GM19238 (cell line): ENCODE measurements at regions not wholly inside any gene's neighbourhood (a gene's known extent, or its start where the extent isn't known, plus 50 kb on each side); places are given as distances from the start of the nearest gene placed in this dataset.

ENCODE experiments used
- DNase-seq: peaks from one replicate; pipeline ENCODE4 v3.0.0; 2011; ENCODE audit warnings: low spot score; ENCODE audit not compliant: insufficient read length

GRCh38 chr4:138576684-138577083 lies 334.5 kb upstream of the SLC7A11 start:
- DNase-seq, result no peak

- no peak for DNase-seq
Observed at GRCh38 chr4:138573246-138573645, 331.1 kb upstream of the SLC7A11 start.

GRCh38 chr4:138572007-138572406 lies 329.9 kb upstream of the SLC7A11 start:
- no peak for DNase-seq

GRCh38 chr4:138567696-138568095 lies 325.5 kb upstream of the SLC7A11 start:
- no peak for DNase-seq

DNA sequence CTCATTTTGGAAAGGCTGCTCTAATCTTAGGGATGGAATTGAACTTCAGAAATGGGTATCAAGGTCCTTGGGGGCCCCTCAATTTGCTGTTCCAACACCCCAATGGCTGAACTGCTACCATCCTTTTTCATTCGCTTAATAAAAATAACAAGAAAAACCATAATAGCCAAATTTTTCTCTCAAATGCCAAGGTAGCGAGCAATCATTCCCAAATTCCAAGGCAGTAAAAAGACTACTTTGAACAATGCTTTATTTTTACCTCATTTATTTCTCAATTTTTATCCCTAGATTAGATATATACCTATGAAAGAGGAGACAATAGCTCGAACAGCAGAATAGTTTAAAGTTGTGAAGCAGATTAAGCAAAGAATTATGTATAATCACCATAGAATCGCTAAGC lies 323.4 kb upstream of the SLC7A11 start:
- DNase-seq, result no peak

DNA sequence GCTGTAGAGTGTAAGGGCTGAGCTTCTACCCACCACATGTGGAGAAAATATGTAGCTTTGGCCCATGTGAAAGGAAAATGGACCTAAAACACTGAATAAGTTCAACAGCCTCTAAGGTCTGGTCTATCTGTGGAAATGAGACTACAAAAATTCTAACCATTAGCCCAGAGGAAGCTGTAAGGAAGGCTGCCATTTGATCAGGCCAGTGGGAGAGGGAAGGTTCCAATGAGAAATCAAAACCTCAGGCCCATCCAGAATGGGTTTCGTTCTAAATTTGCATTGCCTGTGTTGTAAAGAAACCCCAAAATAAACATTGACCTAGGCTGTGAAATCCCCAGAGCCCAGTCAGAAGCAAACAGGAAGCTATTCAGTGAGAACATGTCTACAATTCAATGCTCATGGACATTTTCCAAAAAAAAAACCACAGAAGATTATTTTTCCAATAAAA lies 320.4 kb upstream of the SLC7A11 start:
- DNase-seq, result no peak

GRCh38 chr4:138561906-138562305 lies 319.8 kb upstream of the SLC7A11 start:
- DNase-seq, result no peak

DNA sequence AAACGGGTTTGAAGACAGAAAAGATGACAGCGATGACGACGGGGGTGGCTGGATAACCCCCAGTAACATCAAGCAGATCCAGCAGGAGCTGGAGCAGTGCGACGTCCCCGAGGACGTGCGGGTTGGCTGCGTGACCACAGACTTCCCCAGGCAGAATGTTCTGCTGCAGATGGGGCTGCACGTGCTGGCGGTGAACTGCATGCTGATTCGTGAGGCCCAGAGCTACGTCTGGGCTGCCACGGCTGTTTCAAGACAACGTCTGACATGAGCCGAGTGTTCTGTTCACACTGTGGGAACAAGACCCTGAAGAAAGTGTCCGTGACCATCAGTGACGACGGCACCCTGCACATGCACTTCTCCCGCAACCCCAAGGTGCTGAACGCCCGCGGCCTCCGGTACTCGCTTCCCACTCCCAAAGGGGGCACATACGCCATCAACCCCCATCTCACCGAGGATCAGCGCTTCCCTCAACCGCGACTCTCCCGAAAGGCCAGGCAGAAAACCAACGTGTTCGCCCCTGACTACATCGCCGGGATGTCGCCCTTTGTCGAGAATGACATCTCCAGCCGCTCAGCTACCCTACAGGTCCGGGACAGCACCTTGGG lies 319.2 kb upstream of the SLC7A11 start:
- no peak for DNase-seq

GRCh38 chr4:138560448-138560847 lies 318.3 kb upstream of the SLC7A11 start:
- no peak for DNase-seq

DNA sequence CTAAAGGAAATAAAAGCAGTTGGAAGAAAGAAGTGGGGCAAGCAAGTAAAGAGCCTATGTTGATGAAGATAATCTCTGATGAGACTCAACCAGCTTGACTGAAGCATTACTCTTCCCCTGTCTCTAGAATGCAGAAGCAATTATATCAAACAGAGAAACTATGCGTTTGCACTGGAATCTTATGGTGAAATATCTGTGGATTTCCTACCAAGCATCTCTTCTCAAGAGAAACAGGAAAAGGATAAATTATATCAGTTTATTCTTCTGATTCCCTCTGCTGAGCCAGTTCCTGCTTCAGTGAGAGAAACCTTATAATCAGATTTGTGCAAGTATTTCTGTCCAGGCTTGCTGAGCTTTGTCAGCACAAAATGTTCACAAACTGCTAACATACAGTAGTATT lies 316.7 kb upstream of the SLC7A11 start:
- DNase-seq, result no peak

DNA sequence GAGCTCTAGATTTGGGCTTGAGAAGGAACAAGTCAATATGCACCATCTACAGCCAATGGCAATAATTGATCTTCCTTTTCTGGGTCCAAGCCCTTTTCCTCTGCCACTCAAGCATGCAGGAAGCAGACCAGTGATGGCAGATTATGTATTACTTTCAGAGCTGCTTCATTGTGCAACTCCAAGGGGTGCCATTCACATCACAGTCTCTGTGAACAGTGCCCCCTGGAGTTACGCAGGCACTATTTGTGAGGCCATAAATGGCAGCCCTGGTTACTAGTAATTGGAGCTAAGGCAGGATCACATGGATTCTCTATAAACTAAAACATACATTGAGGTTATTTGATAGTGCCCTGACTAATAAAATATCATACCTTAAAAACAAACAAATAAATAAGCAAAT lies 313.4 kb upstream of the SLC7A11 start:
- DNase-seq, result no peak

DNA sequence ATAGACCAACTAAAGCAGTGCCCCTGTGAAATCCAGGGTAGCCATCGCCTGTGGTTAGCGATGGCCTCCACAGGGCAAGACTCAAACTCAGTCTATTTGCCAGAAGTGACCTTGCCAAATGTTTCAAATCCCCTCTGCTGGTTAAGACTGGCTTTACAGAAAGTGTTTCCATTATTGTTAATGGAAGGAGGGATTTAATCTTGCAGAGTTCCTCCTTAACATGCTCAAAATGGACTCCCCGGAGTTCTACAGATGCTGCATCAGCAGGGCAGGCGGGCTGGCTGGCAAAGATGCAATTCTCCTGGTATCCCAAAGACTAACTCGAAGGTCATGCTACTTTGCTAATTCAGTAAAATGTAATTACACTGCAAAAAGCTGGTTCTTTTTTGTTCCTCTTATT lies 313.0 kb upstream of the SLC7A11 start:
- DNase-seq, result no peak

DNA sequence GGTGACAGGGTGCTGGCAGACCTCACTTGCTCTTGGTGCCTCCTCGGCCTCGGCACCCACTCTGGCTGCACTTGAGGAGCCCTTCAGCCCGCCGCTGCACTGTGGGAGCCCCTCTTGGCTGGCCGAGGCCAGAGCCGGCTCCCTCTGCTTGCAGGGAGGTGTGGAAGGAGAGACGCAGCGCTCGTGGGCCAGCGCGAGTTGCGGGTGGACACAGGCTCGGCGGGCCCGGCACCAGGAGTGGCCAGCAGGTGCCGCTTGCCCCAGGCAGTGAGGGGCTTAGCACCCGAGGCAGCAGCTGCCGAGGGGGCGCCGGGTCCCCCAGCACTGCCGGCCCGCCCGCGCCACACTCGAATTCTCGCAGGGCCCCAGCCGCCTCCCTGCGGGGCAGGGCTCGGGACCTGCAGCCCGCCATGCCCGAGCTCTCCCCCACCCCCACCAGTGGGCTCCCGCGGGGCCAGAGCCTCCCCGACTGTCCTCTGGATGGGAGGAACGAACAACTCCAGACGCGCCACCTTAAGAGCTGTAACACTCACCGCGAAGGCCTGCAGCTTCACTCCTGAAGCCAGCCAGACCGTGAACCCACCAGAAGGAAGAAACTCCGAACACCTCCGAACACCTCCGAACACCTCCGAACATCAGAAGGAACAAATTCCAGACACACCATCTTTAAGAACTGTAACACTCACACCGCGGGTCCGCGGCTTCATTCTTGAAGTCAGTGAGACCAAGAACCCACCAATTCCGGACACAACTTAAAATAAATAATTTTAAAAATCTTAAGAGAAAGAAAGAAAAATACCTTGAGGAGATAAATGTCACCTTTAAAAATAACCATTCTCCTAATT lies 311.1 kb upstream of the SLC7A11 start:
- no peak for DNase-seq

DNA sequence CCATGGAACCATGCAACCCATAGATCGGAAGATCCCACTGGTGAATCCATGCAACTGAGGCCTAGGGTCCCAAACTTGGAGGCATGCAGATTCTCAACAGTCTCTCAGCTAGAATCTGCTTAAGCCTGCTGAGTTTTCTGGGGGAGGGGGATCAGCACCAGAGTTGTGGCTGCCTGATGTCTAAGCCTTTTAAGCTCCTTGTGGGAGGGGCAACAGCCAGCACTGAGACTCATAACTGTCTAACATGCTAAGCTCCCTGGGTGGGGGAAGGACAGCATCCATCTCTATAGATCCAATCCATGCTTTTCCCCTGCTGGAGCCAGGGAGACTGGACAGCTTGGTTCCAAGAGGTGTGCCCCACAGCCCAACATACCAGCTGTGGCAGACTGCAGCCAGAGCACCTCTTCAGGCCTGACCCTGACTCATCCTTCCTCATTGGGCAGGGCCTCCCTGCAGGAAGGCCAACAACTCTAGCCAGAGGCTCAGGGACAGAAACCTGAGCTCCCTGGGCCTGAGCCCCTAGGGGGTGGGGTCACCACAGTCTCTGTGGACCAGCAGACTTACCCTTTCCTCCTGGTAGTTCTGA lies 300.1 kb upstream of the SLC7A11 start:
- DNase-seq, result no peak

GRCh38 chr4:138540056-138540800 lies 298.1 kb upstream of the SLC7A11 start:
- no peak for DNase-seq

DNA sequence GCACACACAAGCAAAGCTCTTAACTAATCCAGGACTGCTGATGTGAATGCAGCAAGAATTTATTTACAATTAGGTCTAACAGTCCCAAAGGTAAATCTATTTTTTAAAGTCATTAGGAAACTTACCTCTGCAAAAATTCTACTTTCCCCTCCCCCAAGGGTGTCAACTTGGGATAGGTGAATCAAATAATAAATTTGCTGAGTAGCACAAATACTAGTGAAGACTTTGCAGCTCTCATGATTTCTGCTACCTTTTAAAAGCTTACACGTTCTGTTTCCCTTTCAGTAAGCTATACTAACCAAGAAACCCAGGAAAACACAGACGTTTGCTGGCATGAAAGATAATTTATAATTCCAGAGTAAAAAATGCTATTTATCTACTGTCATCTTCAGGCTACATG lies 296.6 kb upstream of the SLC7A11 start:
- DNase-seq, result no peak

DNA sequence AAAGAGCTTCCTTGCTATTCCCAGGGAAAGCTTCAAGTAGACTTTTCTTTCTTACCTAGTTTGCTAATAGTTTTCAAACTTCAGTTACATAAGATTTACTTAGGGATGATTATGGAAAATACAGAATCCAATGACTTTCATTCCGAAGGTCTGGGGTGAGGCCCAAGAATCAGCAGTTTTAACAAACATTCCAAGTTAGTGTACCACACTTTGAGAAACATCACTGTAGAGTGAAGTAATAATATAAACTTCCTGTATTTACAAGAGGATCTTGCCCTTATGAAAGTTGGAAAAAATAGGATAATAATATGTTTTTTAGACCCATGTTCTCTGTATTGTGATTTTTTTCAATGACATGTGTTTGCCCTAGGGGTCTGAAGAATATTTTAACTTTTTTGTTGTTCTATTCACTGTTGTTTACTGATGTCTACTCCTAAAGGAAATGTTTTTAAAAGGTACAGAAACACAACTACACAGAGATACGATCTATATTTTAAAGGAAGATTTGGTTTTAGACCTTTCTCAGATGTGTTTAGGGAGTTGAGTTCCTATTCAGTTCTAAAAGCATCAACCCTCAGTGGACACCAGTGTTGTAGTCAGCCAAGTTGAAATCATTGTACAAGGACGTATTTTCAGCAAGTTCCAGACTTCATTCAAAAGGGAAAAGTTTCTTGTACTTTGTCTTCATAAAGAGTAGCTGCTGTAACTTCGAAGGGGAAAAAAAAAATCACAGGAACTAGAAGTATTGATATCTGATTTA lies 295.8 kb upstream of the SLC7A11 start:
- no peak for DNase-seq

- no peak for DNase-seq
Observed at GRCh38 chr4:138535316-138535715, 293.2 kb upstream of the SLC7A11 start.

DNA sequence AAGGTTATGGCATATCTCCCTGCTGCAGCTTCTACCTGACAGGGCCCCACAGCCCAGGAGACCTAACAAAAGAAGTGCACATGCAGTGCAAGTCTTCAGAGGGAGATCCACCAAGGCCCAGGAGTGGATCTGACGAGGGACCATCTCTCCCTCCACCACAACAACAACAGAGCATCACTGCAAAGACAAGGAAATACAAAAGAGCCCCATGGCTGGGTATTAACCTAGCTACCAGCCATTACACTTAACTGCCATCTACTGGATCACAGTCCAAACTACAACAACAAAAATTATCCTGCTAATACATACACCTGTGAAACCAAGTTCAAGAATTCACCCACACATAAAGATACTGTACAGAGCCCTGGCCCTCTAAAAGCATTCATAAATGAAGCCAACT lies 280.2 kb upstream of the SLC7A11 start:
- no peak for DNase-seq

GRCh38 chr4:138521809-138522208 lies 279.7 kb upstream of the SLC7A11 start:
- DNase-seq, result no peak

DNA sequence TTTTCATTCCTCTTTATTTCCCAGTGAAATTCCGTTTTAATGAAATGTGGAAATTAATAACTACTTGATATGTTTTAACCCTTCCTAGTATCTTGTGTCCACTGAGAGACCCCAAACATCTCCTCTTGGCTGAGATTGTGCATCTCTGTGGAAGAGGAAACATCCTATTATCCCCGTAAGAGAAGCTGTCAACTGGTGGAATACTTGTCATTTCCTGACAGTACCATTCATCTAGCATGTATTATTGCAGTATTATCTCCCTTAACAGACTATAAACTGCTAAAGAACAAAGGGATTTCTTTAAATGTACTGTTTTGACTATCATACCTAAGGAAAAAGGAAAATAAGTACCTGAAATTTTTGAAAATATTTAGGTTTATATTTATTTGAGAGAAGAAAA lies 277.3 kb upstream of the SLC7A11 start:
- no peak for DNase-seq
